ENCODE measurements at regions not wholly inside any gene's neighbourhood (a gene's known extent, or its start where the extent isn't known, plus 50 kb on each side); places are given as distances from the start of the nearest gene placed in this dataset.
A peak's percentile ranks its signal among the peaks of the same experiment; 100 is the strongest.

DNA sequence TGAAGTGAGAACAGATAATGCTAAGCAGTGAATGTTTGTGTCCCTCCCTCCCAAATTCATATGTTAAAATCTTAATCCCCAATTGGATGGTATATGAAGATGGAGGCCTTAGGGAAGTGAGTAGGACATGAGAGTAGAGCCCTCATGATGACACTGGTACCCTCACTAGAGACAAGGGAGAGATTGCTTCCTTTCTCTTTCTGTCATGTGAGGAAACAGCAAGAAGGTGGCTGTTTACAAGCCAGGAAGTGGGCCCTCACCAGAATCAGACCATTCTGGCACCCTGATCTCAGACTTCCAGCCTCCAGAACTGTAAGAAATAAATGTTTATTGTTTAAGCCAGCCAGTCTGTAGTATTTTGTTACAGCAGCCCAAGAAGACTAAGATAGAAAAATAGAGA is 209.5 kb downstream of the SATB1 start:
- no peaks in the 10 kb centered on the region for H3K4me1 ChIP-seq (ENCODE audit: control insufficient read depth, extremely low read depth, insufficient read depth, low read length)
- no peak overlapping the region for H3K4me2 ChIP-seq (ENCODE audit: control insufficient read depth, extremely low read depth, insufficient read depth, low read depth, low read length)
- H3K36me3 ChIP-seq (ENCODE audit: control insufficient read depth in 2 of 2, extremely low read depth in 1 of 2, insufficient read depth in 2 of 2, low read length in 2 of 2): no peaks in the 10 kb centered on the region
- TF ChIP-seq EZH2 (IDR thresholded peaks at IDR 0.05; ENCODE audit: low read length): no peak
- TF ChIP-seq, protein P1, sequence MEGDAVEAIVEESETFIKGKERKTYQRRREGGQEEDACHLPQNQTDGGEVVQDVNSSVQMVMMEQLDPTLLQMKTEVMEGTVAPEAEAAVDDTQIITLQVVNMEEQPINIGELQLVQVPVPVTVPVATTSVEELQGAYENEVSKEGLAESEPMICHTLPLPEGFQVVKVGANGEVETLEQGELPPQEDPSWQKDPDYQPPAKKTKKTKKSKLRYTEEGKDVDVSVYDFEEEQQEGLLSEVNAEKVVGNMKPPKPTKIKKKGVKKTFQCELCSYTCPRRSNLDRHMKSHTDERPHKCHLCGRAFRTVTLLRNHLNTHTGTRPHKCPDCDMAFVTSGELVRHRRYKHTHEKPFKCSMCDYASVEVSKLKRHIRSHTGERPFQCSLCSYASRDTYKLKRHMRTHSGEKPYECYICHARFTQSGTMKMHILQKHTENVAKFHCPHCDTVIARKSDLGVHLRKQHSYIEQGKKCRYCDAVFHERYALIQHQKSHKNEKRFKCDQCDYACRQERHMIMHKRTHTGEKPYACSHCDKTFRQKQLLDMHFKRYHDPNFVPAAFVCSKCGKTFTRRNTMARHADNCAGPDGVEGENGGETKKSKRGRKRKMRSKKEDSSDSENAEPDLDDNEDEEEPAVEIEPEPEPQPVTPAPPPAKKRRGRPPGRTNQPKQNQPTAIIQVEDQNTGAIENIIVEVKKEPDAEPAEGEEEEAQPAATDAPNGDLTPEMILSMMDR (optimal IDR thresholded peaks at IDR 0.05 in 1 of 3, IDR thresholded peaks at IDR 0.05 in 1 of 3, conservative IDR thresholded peaks at IDR 0.05 in 1 of 3; ENCODE audit: extremely low read depth in 1 of 3, insufficient read depth in 2 of 3, low read length in 3 of 3): no peak
- no peaks in the 10 kb centered on the region for H4K20me1 ChIP-seq (ENCODE audit: control insufficient read depth, extremely low read depth, insufficient read depth, low read length)
- no peak overlapping the region for H3K9ac ChIP-seq (ENCODE audit: control insufficient read depth, extremely low read depth, insufficient read depth, low read length)
- no peaks in the 10 kb centered on the region for H3K9me1 ChIP-seq (ENCODE audit: control insufficient read depth, extremely low read depth, insufficient read depth, low read length)
- no peaks in the 10 kb centered on the region for H3K9me3 ChIP-seq (ENCODE audit: control insufficient read depth, low read depth, low read length)
- H3K79me2 ChIP-seq (ENCODE audit: control insufficient read depth, insufficient read depth, low read length): no peaks in the 10 kb centered on the region
- peak overlapping the region; percentile 54 for H2AFZ ChIP-seq (ENCODE audit: control insufficient read depth, low read length)
- dilution Hi-C loops (cut with MboI; ENCODE audit: extremely low pct_ligation_motif_present, low sequenced_read_pairs): no loop called here
- H3K27me3 ChIP-seq (ENCODE audit: control insufficient read depth, extremely low read depth, insufficient read depth, low read length): no peaks in the 10 kb centered on the region
- FAIRE-seq (no peak), DNase-seq (ENCODE audit: low read depth, low spot score) (no peak)
- H3K4me3 ChIP-seq (ENCODE audit: control insufficient read depth in 2 of 3, extremely low read depth in 1 of 3, insufficient read depth in 2 of 3, low read depth in 1 of 3, low read length in 3 of 3): no peak overlapping the region
- no peak overlapping the region for H3K27ac ChIP-seq (ENCODE audit: control insufficient read depth, insufficient read depth, low read length)

DNA sequence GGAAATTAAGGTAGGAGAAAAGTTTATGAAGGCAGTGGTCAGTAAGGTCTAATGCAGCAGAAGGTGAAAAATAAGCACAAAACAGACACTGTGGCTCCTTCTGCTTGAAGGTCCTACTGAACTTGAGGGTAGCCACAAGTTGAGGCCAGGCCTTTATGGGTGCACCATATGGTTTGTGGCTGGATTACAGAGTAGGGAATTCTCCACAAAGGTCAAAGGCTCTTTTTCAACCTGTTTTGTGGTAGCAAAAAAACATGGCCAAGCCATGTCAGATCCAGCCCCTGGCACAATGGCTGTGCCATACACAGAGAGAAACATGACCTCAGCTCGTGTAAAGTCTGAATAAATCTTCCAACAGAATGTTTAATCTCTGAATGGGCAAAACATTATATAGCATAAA is 214.0 kb downstream of the SATB1 start:
- no peak overlapping the region for H3K4me3 ChIP-seq (ENCODE audit: control insufficient read depth in 2 of 3, extremely low read depth in 1 of 3, insufficient read depth in 2 of 3, low read depth in 1 of 3, low read length in 3 of 3)
- no peaks in the 10 kb centered on the region for H3K79me2 ChIP-seq (ENCODE audit: control insufficient read depth, insufficient read depth, low read length)
- DNase-seq (ENCODE audit: low read depth, low spot score) (no peak), FAIRE-seq (no peak)
- no peaks in the 10 kb centered on the region for H3K9me3 ChIP-seq (ENCODE audit: control insufficient read depth, low read depth, low read length)
- H3K27me3 ChIP-seq (ENCODE audit: control insufficient read depth, extremely low read depth, insufficient read depth, low read length): no peaks in the 10 kb centered on the region
- H3K27ac ChIP-seq (ENCODE audit: control insufficient read depth, insufficient read depth, low read length): no peak overlapping the region
- TF ChIP-seq EZH2 (IDR thresholded peaks at IDR 0.05; ENCODE audit: low read length): no peak
- TF ChIP-seq, protein P1 (optimal IDR thresholded peaks at IDR 0.05 in 1 of 3, IDR thresholded peaks at IDR 0.05 in 1 of 3, conservative IDR thresholded peaks at IDR 0.05 in 1 of 3; ENCODE audit: extremely low read depth in 1 of 3, insufficient read depth in 2 of 3, low read length in 3 of 3): no peak
- no peaks in the 10 kb centered on the region for H4K20me1 ChIP-seq (ENCODE audit: control insufficient read depth, extremely low read depth, insufficient read depth, low read length)
- no peak overlapping the region for H3K4me2 ChIP-seq (ENCODE audit: control insufficient read depth, extremely low read depth, insufficient read depth, low read depth, low read length)
- no peaks in the 10 kb centered on the region for H3K9me1 ChIP-seq (ENCODE audit: control insufficient read depth, extremely low read depth, insufficient read depth, low read length)
- no peaks in the 10 kb centered on the region for H3K4me1 ChIP-seq (ENCODE audit: control insufficient read depth, extremely low read depth, insufficient read depth, low read length)
- dilution Hi-C loops (cut with MboI; ENCODE audit: extremely low pct_ligation_motif_present, low sequenced_read_pairs): no loop called here
- no peak overlapping the region for H2AFZ ChIP-seq (ENCODE audit: control insufficient read depth, low read length)
- H3K36me3 ChIP-seq (ENCODE audit: control insufficient read depth in 2 of 2, extremely low read depth in 1 of 2, insufficient read depth in 2 of 2, low read length in 2 of 2): no peaks in the 10 kb centered on the region
- no peak overlapping the region for H3K9ac ChIP-seq (ENCODE audit: control insufficient read depth, extremely low read depth, insufficient read depth, low read length)
